Calu3 (cell line): ENCODE measurements at regions not wholly inside any gene's neighbourhood (a gene's known extent, or its start where the extent isn't known, plus 50 kb on each side); places are given as distances from the start of the nearest gene placed in this dataset.

Experiments
- BruUV-seq: library from RNA; stranded (reverse); fragments of 400-500 nt; replicated peaks from 2 replicates; lab custom pipeline; 2021; lab: Mats Ljungman, UMichigan
- CTCF ChIA-PET: fragments of 300-600 bp; sonication (Branson Sonifier 250); formaldehyde crosslinking; loops from one replicate; lab custom pipeline; 2022; ENCODE audit warnings: antibody characterized with exemption; lab: Charles Lee
- DNase-seq: peaks from one replicate; pipeline ENCODE4 v3.0.0; 2022
- H3K27ac Mint-ChIP-seq: one replicate; pipeline ENCODE4 v1.8.0; 2022; ENCODE audit warnings: mixed read lengths; ENCODE audit not compliant: unreplicated experiment
- H3K27me3 Mint-ChIP-seq: one replicate; pipeline ENCODE4 v1.8.0; 2022; ENCODE audit warnings: mixed read lengths; ENCODE audit not compliant: unreplicated experiment
- H3K36me3 Mint-ChIP-seq: one replicate; pipeline ENCODE4 v1.8.0; 2022; ENCODE audit warnings: mild to moderate bottlenecking, moderate library complexity, mixed read lengths; ENCODE audit not compliant: insufficient read depth, unreplicated experiment
- H3K4me1 Mint-ChIP-seq: one replicate; pipeline ENCODE4 v1.8.0; 2022; ENCODE audit warnings: mild to moderate bottlenecking, low read depth, mixed read lengths; ENCODE audit not compliant: unreplicated experiment
- H3K4me3 Mint-ChIP-seq: one replicate; pipeline ENCODE4 v1.8.0; 2022; ENCODE audit warnings: mild to moderate bottlenecking, low read depth, moderate library complexity, mixed read lengths; ENCODE audit not compliant: unreplicated experiment
- H3K9me3 Mint-ChIP-seq: one replicate; pipeline ENCODE4 v1.8.0; 2022; ENCODE audit warnings: low read depth, mixed read lengths; ENCODE audit not compliant: unreplicated experiment
- intact Hi-C: fragments of 100-400 bp; cut with micrococcal nuclease; formaldehyde crosslinking; loops from one replicate; pipeline ENCODE4 v1.10.0; 2022; ENCODE audit not compliant: unreplicated experiment
- TF ChIP-seq, protein P1 (sequence below): fragments of 200-600 bp; IDR thresholded peaks from one replicate; pipeline ENCODE4 v1.8.0; 2022; ENCODE audit warnings: antibody characterized with exemption; ENCODE audit not compliant: unreplicated experiment

DNA sequence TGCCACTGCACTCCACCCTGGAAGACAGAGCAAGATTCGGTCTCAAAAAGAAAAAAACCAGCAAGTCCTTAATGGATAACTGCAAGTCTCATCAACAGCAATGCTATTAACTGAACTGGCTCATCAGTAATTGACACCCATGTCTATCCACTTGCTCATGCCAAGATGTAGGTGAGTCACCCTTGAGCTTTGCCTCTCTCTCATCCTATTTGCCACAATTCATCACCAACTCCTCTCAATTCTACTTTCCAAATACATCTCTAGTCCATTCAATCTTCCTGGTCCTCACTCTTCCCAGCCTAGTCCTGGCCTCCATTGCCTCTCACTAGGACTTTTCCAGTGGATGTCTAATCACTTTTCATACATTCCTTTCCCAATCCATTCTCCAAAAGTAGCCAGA, 103.7 kb upstream of the PRMT6 start:
- H3K4me3 Mint-ChIP-seq: no peak overlapping the region
- no peak for DNase-seq
- intact Hi-C loops: no loop called here
- TF ChIP-seq, protein P1, sequence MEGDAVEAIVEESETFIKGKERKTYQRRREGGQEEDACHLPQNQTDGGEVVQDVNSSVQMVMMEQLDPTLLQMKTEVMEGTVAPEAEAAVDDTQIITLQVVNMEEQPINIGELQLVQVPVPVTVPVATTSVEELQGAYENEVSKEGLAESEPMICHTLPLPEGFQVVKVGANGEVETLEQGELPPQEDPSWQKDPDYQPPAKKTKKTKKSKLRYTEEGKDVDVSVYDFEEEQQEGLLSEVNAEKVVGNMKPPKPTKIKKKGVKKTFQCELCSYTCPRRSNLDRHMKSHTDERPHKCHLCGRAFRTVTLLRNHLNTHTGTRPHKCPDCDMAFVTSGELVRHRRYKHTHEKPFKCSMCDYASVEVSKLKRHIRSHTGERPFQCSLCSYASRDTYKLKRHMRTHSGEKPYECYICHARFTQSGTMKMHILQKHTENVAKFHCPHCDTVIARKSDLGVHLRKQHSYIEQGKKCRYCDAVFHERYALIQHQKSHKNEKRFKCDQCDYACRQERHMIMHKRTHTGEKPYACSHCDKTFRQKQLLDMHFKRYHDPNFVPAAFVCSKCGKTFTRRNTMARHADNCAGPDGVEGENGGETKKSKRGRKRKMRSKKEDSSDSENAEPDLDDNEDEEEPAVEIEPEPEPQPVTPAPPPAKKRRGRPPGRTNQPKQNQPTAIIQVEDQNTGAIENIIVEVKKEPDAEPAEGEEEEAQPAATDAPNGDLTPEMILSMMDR: no peak
- H3K27ac Mint-ChIP-seq: no peak overlapping the region
- CTCF ChIA-PET: interaction anchor here (0.7 kb wide), 1 partner anchor 25 kb away, joined by 3 read pairs; no protein-coding TSS in a partner anchor
- no peaks in the 10 kb centered on the region for H3K36me3 Mint-ChIP-seq
- peaks cover 3% of the 10 kb centered on the region for H3K9me3 Mint-ChIP-seq
- no peaks in the 10 kb centered on the region for H3K27me3 Mint-ChIP-seq
- no TSS peak for BruUV-seq
- peaks cover 12% of the 10 kb centered on the region for H3K4me1 Mint-ChIP-seq

- peaks cover 12% of the 10 kb centered on the region for H3K4me1 Mint-ChIP-seq
- no peak overlapping the region for H3K27ac Mint-ChIP-seq
- BruUV-seq: no TSS peak
- no peaks in the 10 kb centered on the region for H3K36me3 Mint-ChIP-seq
- H3K9me3 Mint-ChIP-seq: peaks cover 2% of the 10 kb centered on the region
- no peak for DNase-seq
- CTCF ChIA-PET: interaction anchor here (0.6 kb wide), 2 partner anchors 155 to 415 kb away, joined by 3 to 5 read pairs; no protein-coding TSS in a partner anchor
- TF ChIP-seq, protein P1: no peak
- intact Hi-C loops: no loop called here
- H3K27me3 Mint-ChIP-seq: no peaks in the 10 kb centered on the region
- no peak overlapping the region for H3K4me3 Mint-ChIP-seq
Measured at GRCh38 chr1:106954661-106955229, 101.7 kb upstream of the PRMT6 start.

GRCh38 chr1:106956721-106957120, 99.8 kb upstream of the PRMT6 start:
- peaks cover 2% of the 10 kb centered on the region for H3K9me3 Mint-ChIP-seq
- no peak for DNase-seq
- intact Hi-C loops: no loop called here
- H3K4me1 Mint-ChIP-seq: peaks cover 12% of the 10 kb centered on the region
- no peaks in the 10 kb centered on the region for H3K27me3 Mint-ChIP-seq
- BruUV-seq: no TSS peak
- TF ChIP-seq, protein P1: no peak
- no peaks in the 10 kb centered on the region for H3K36me3 Mint-ChIP-seq
- no peak overlapping the region for H3K4me3 Mint-ChIP-seq
- no peak overlapping the region for H3K27ac Mint-ChIP-seq
- CTCF ChIA-PET: no interaction called here

DNA sequence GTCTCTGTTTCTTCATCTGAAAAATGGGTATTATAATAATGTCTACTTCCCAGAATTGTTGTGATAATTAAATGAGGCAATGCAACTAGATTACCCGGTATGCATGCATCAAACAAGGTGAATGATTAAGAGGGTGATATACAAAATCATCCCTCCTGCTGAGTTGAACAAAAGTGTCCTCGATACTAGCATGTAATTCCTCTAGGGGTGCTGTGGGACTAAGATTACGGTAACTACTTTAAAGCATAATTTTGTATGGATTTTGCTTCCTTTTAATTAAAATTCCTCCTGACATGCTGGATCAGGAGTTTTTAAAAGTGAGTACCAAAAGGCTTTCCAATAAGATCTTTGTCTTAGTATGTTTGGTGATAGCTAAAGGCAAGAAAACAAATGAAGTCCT, 98.7 kb upstream of the PRMT6 start:
- CTCF ChIA-PET: no interaction called here
- BruUV-seq: no TSS peak
- TF ChIP-seq, protein P1: no peak
- H3K4me3 Mint-ChIP-seq: no peak overlapping the region
- peaks cover 12% of the 10 kb centered on the region for H3K4me1 Mint-ChIP-seq
- H3K27me3 Mint-ChIP-seq: no peaks in the 10 kb centered on the region
- no peak for DNase-seq
- H3K27ac Mint-ChIP-seq: no peak overlapping the region
- H3K9me3 Mint-ChIP-seq: peaks cover 2% of the 10 kb centered on the region
- intact Hi-C loops: no loop called here
- no peaks in the 10 kb centered on the region for H3K36me3 Mint-ChIP-seq
